HepG2 (cell line): ENCODE measurements at regions not wholly inside any gene's neighbourhood (a gene's known extent, or its start where the extent isn't known, plus 50 kb on each side); places are given as distances from the start of the nearest gene placed in this dataset.

Experiments used
- ATAC-seq: fragments of 200-7000 bp; cut with Tn5 transposase; 3 replicates; pipeline ENCODE4 v1.9.1; 2020; ENCODE audit warnings: mild to moderate bottlenecking, moderate library complexity
- BruUV-seq: library from RNA; stranded (reverse); fragments of 400-500 nt; replicated peaks from 2 replicates; lab custom pipeline; 2021; lab: Mats Ljungman, UMichigan
- CTCF ChIA-PET: fragments of 300-600 bp; formaldehyde crosslinking; extraction: SDS; loops from one replicate; lab custom pipeline; 2021; ENCODE audit warnings: low total read pairs, inconsistent platforms, low intra/inter-chr PET ratio; lab: Yijun Ruan, JAX
- POLR2A ChIA-PET: fragments of 350-600 bp; sonication (Branson Sonifier 250); formaldehyde crosslinking; loops from one replicate; lab custom pipeline; 2020; ENCODE audit warnings: antibody characterized with exemption, inconsistent platforms; lab: Yijun Ruan, JAX
- DNase-seq: peaks from one replicate; pipeline ENCODE4 v3.0.0-alpha.2; 2015; ENCODE audit warnings: low spot score
- FAIRE-seq: peaks from 3 replicates; lab custom pipeline; 2011; peaks lifted over from hg19 to GRCh38; lab: Jason Lieb, UNC
- H2AFZ ChIP-seq: one replicate; pipeline ENCODE4 v1.6.1; 2011; ENCODE audit warnings: low read length, inconsistent platforms
- H3K27ac ChIP-seq: fragments of 300-600 bp; 3 replicates; pipeline ENCODE4 v1.8.0; 2011; ENCODE audit warnings: mixed run types, mild to moderate bottlenecking, mixed read lengths, low read length, inconsistent platforms; ENCODE audit not compliant: insufficient read depth; ENCODE audit errors: extremely low read length
- H3K27me3 ChIP-seq, 2 experiments: fragments of 200-600 bp in 1 of 2; 2 replicates in 1 of 2; 3 replicates in 1 of 2; pipeline versions ENCODE4 v1.6.0 to v1.8.0; 2011; ENCODE audit warnings: low read length in 2 of 2, mild to moderate bottlenecking in 2 of 2, moderate library complexity in 2 of 2, inconsistent platforms in 1 of 2; ENCODE audit not compliant: insufficient read depth in 2 of 2, control insufficient read depth in 1 of 2
- H3K36me3 ChIP-seq, 2 experiments: fragments of 200-600 bp in 1 of 2; replicated peaks in 1 of 2; 2 replicates in 1 of 2; 3 replicates in 1 of 2; pipeline versions ENCODE4 v1.5.1 to v1.8.0; 2011; ENCODE audit warnings: low read length in 2 of 2, inconsistent platforms in 1 of 2; ENCODE audit not compliant: insufficient read depth in 2 of 2, control insufficient read depth in 1 of 2
- H3K4me1 ChIP-seq: 2 replicates; pipeline ENCODE4 v1.5.1; 2012; ENCODE audit warnings: low read length, inconsistent platforms; ENCODE audit not compliant: insufficient read depth
- H3K4me2 ChIP-seq: 2 replicates; pipeline ENCODE4 v1.6.0; 2011; ENCODE audit warnings: low read depth, low read length, inconsistent platforms
- H3K4me3 ChIP-seq, 3 experiments: fragments of 200-600 bp in 1 of 3; sonication (generic), shearing (Covaris generic) in 1 of 3; replicated peaks in 1 of 3; 2 replicates each; pipeline ENCODE4 v1.5.1; 2011 to 2016; ENCODE audit warnings: low read length in 3 of 3, inconsistent platforms in 2 of 3, low read depth in 2 of 3, mild to moderate bottlenecking in 2 of 3, control low read depth in 1 of 3, mixed read lengths in 1 of 3; ENCODE audit not compliant: insufficient read depth in 1 of 3
- H3K79me2 ChIP-seq: one replicate; pipeline ENCODE4 v1.6.1; 2011; ENCODE audit warnings: low read length, inconsistent platforms; ENCODE audit not compliant: insufficient read depth
- H3K9ac ChIP-seq: 2 replicates; pipeline ENCODE4 v1.6.0; 2011; ENCODE audit warnings: mild to moderate bottlenecking, low read depth, low read length, inconsistent platforms; ENCODE audit not compliant: insufficient read depth
- H3K9me3 ChIP-seq: 2 replicates; pipeline ENCODE4 v1.5.1; 2012; ENCODE audit warnings: mild to moderate bottlenecking, low read length
- H4K20me1 ChIP-seq: 2 replicates; pipeline ENCODE4 v1.6.0; 2011; ENCODE audit warnings: inconsistent platforms, mild to moderate bottlenecking, low read length, moderate library complexity; ENCODE audit not compliant: insufficient read depth
- ATF6 ChIP-seq: sonication (generic); formaldehyde crosslinking; conservative IDR thresholded peaks from 2 replicates; pipeline ENCODE4 v1.4.0; 2020; ENCODE audit warnings: missing genetic modification reagents
- BHLHE40 ChIP-seq: IDR thresholded peaks from 2 replicates; pipeline ENCODE4 v1.6.1; 2011; ENCODE audit warnings: low read length, improper control_type of control experiment
- CHD2 ChIP-seq: IDR thresholded peaks from 2 replicates; pipeline ENCODE4 v1.6.1; 2011; ENCODE audit warnings: low read depth, low read length, improper control_type of control experiment
- DR1 ChIP-seq: sonication (generic); formaldehyde crosslinking; IDR thresholded peaks from 2 replicates; pipeline ENCODE4 v1.8.0; 2021; ENCODE audit warnings: mild to moderate bottlenecking, missing genetic modification reagents, inconsistent platforms
- KAT7 ChIP-seq: IDR thresholded peaks from 2 replicates; pipeline ENCODE4 v1.6.1; 2018; ENCODE audit warnings: borderline replicate concordance, missing compliant biosample characterization
- KDM2A ChIP-seq: sonication (generic); formaldehyde crosslinking; IDR thresholded peaks from 2 replicates; pipeline ENCODE4 v1.4.0; 2020; ENCODE audit warnings: low read depth, missing genetic modification reagents, borderline replicate concordance
- MEIS2 ChIP-seq: sonication (generic); formaldehyde crosslinking; IDR thresholded peaks from 2 replicates; pipeline ENCODE4 v1.9.0; 2021; ENCODE audit warnings: mild to moderate bottlenecking, missing genetic modification reagents
- NFATC3 ChIP-seq: sonication (generic); formaldehyde crosslinking; IDR thresholded peaks from 2 replicates; pipeline ENCODE4 v1.5.1; 2020; ENCODE audit warnings: mild to moderate bottlenecking, missing genetic modification reagents
- RFX5 ChIP-seq: IDR thresholded peaks from 2 replicates; pipeline ENCODE4 v1.6.1; 2011; ENCODE audit warnings: low read depth, low read length, improper control_type of control experiment
- SALL1 ChIP-seq: sonication (generic); formaldehyde crosslinking; IDR thresholded peaks from 2 replicates; pipeline ENCODE4 v1.8.0; 2022; ENCODE audit warnings: mild to moderate bottlenecking, missing genetic modification reagents
- SPEN ChIP-seq: sonication (generic); formaldehyde crosslinking; IDR thresholded peaks from 2 replicates; pipeline ENCODE4 v1.5.1; 2020; ENCODE audit warnings: low read depth, mild to moderate bottlenecking, missing genetic modification reagents
- TFDP2 ChIP-seq: sonication (generic); formaldehyde crosslinking; IDR thresholded peaks from 2 replicates; pipeline ENCODE4 v1.4.0; 2020; ENCODE audit warnings: missing genetic modification reagents
- XBP1 ChIP-seq: sonication (generic); formaldehyde crosslinking; IDR thresholded peaks from 2 replicates; pipeline ENCODE4 v1.5.0; 2020; ENCODE audit warnings: missing genetic modification reagents
- ZNF33B ChIP-seq: sonication (generic); formaldehyde crosslinking; IDR thresholded peaks from 2 replicates; pipeline ENCODE4 v1.5.1; 2020; ENCODE audit warnings: mild to moderate bottlenecking, missing genetic modification reagents
- ZNF547 ChIP-seq: sonication (generic); formaldehyde crosslinking; IDR thresholded peaks from 2 replicates; pipeline ENCODE4 v1.5.1; 2020; ENCODE audit warnings: mild to moderate bottlenecking, missing genetic modification reagents
- ZNF552 ChIP-seq: sonication (generic); formaldehyde crosslinking; IDR thresholded peaks from 2 replicates; pipeline ENCODE4 v1.9.0; 2022; ENCODE audit warnings: missing genetic modification reagents, mild to moderate bottlenecking, borderline replicate concordance
- ZSCAN29 ChIP-seq: sonication (generic); formaldehyde crosslinking; conservative IDR thresholded peaks from 2 replicates; pipeline ENCODE4 v1.4.0; 2020; ENCODE audit warnings: mild to moderate bottlenecking, missing genetic modification reagents
- WGBS: methylation state at CpG from one replicate; pipeline ENCODE4 v1.1.6; 2017; ENCODE audit warnings: low lambda C conversion rate; 5-methylcytosine and 5-hydroxymethylcytosine counted together
- in situ Hi-C: cut with HindIII; loops from 2 replicates; pipeline ENCODE4 v1.10.0; 2017; ENCODE audit warnings: low pct_unique_long_range_greater_than_20kb; ENCODE audit not compliant: extremely low pct_ligation_motif_present
- intact Hi-C: fragments of 100-400 bp; cut with micrococcal nuclease; formaldehyde crosslinking; loops from one replicate; pipeline ENCODE4 v1.10.0; 2022; ENCODE audit not compliant: unreplicated experiment

- DNase-seq (no peak), FAIRE-seq (no peak)
- Histone ChIP-seq H3K27ac (no peak overlapping the region), H3K4me1 (no peaks in the 10 kb centered on the region), H3K27me3 (no peaks in the 10 kb centered on the region), H3K4me2 (no peak overlapping the region), H2AFZ (no peak overlapping the region)
- WGBS: 27% methylated on average over 3 of the region's 7 CpGs
- no TSS peak for BruUV-seq
- no peak for TF ChIP-seq DR1 (CRISPR knock-in tag)
- no peak for TF ChIP-seq ATF6 (CRISPR knock-in tag)
- TF ChIP-seq BHLHE40: no peak
- no peak for TF ChIP-seq ZSCAN29 (CRISPR knock-in tag)
- no peak for TF ChIP-seq NFATC3
- no peak for TF ChIP-seq RFX5
- no peak for TF ChIP-seq MEIS2 (CRISPR knock-in tag)
- no peak for TF ChIP-seq TFDP2
- no peak for TF ChIP-seq ZNF547 (CRISPR knock-in tag)
- TF ChIP-seq ZNF552 (CRISPR knock-in tag): no peak
- TF ChIP-seq SALL1: no peak
- no peak for TF ChIP-seq CHD2
- TF ChIP-seq SPEN (CRISPR knock-in tag): no peak
- TF ChIP-seq ZNF33B (CRISPR knock-in tag): no peak
- no peak for TF ChIP-seq KAT7
- TF ChIP-seq KDM2A (CRISPR knock-in tag): no peak
- TF ChIP-seq XBP1 (CRISPR knock-in tag): no peak
- TF ChIP-seq, all 625 proteins: peak for 0
- in situ Hi-C loops: no loop called here
- ChIA-PET POLR2A (no interaction called here), CTCF (no interaction called here)
- no peaks in the 10 kb centered on the region for H3K36me3 ChIP-seq
- H3K79me2 ChIP-seq: no peaks in the 10 kb centered on the region
- no peak overlapping the region for H3K4me3 ChIP-seq
- no peaks in the 10 kb centered on the region for H4K20me1 ChIP-seq
- no peak overlapping the region for H3K9ac ChIP-seq
- ATAC-seq: no peak
- no peaks in the 10 kb centered on the region for H3K9me3 ChIP-seq
- intact Hi-C loops: no loop called here
Measured at GRCh38 chr4:170940043-170940724, 850.4 kb upstream of the AADAT start.
